ENCODE measurements at regions not wholly inside any gene's neighbourhood (a gene's known extent, or its start where the extent isn't known, plus 50 kb on each side); places are given as distances from the start of the nearest gene placed in this dataset.

GRCh38 chr4:176406297-176406696 is 86.5 kb downstream of the SPCS3 start:
- H3K4me3 ChIP-seq (ENCODE audit: low read depth, low read length), result no peak overlapping the region
- no peak for TF ChIP-seq CTCF (IDR thresholded peaks at IDR 0.05; ENCODE audit: insufficient read depth, low read length, missing control alignments)
- no peak for DNase-seq (ENCODE audit: low read depth, low spot score)
- CTCF ChIA-PET, result interaction anchor here (1.8 kb wide), 1 partner anchor 383 kb away, joined by 4 read pairs; no protein-coding TSS in a partner anchor
- POLR2A ChIA-PET, result interaction anchor here (1.3 kb wide), 1 partner anchor 23 kb away, joined by 4 read pairs; no protein-coding TSS in a partner anchor

GRCh38 chr4:176406736-176407135 is 87.0 kb downstream of the SPCS3 start:
- ChIA-PET POLR2A (interaction anchor here (1.3 kb wide), 1 partner anchor 23 kb away, joined by 4 read pairs; no protein-coding TSS in a partner anchor), CTCF (interaction anchor here (1.8 kb wide), 1 partner anchor 382 kb away, joined by 4 read pairs; no protein-coding TSS in a partner anchor)
- no peak for TF ChIP-seq CTCF (IDR thresholded peaks at IDR 0.05; ENCODE audit: insufficient read depth, low read length, missing control alignments)
- H3K4me3 ChIP-seq (ENCODE audit: low read depth, low read length), result no peak overlapping the region
- DNase-seq (ENCODE audit: low read depth, low spot score), result no peak

- ChIA-PET POLR2A (no interaction called here), CTCF (interaction anchor here (0.7 kb wide), 2 partner anchors 294 to 396 kb away, joined by 3 read pairs; no protein-coding TSS in a partner anchor)
- TF ChIP-seq CTCF (IDR thresholded peaks at IDR 0.05; ENCODE audit: insufficient read depth, low read length, missing control alignments), result no peak
- H3K4me3 ChIP-seq (ENCODE audit: low read depth, low read length), result no peak overlapping the region
- DNase-seq (ENCODE audit: low read depth, low spot score), result no peak
Observed at GRCh38 chr4:176409627-176410026, 89.9 kb downstream of the SPCS3 start.

GRCh38 chr4:176413171-176413570 is 93.4 kb downstream of the SPCS3 start:
- no peak for DNase-seq (ENCODE audit: low read depth, low spot score)
- no peak overlapping the region for H3K4me3 ChIP-seq (ENCODE audit: low read depth, low read length)
- ChIA-PET CTCF (no interaction called here), POLR2A (no interaction called here)
- no peak for TF ChIP-seq CTCF (IDR thresholded peaks at IDR 0.05; ENCODE audit: insufficient read depth, low read length, missing control alignments)

- no peak for DNase-seq (ENCODE audit: low read depth, low spot score)
- TF ChIP-seq CTCF (IDR thresholded peaks at IDR 0.05; ENCODE audit: insufficient read depth, low read length, missing control alignments), result no peak
- CTCF ChIA-PET, result no interaction called here
- no peak overlapping the region for H3K4me3 ChIP-seq (ENCODE audit: low read depth, low read length)
- POLR2A ChIA-PET, result no interaction called here
Observed at GRCh38 chr4:176422001-176422400, 102.2 kb downstream of the SPCS3 start.

GRCh38 chr4:176422511-176422910 is 102.7 kb downstream of the SPCS3 start:
- no peak overlapping the region for H3K4me3 ChIP-seq (ENCODE audit: low read depth, low read length)
- CTCF ChIA-PET, result no interaction called here
- DNase-seq (ENCODE audit: low read depth, low spot score), result no peak
- POLR2A ChIA-PET, result no interaction called here
- TF ChIP-seq CTCF (IDR thresholded peaks at IDR 0.05; ENCODE audit: insufficient read depth, low read length, missing control alignments), result no peak
